GM23338 (cell line): ENCODE measurements at regions not wholly inside any gene's neighbourhood (a gene's known extent, or its start where the extent isn't known, plus 50 kb on each side); places are given as distances from the start of the nearest gene placed in this dataset.

Experiments
- ATAC-seq: fragments of 200-7000 bp; cut with Tn5 transposase; 3 replicates; pipeline ENCODE4 v1.9.1; 2020
- DNase-seq: peaks from one replicate; pipeline ENCODE4 v3.0.0-alpha.2; 2015; ENCODE audit warnings: low spot score
- H2AFZ ChIP-seq: fragments of 200-600 bp; sonication (generic); 2 replicates; pipeline ENCODE4 v1.8.0; 2016; ENCODE audit warnings: antibody characterized with exemption, mild to moderate bottlenecking, moderate library complexity
- H3F3A ChIP-seq: fragments of 200-600 bp; sonication (generic); replicated peaks from 2 replicates; pipeline ENCODE4 v1.8.0; 2017; ENCODE audit warnings: antibody characterized with exemption, mixed run types, low read depth
- H3K27ac ChIP-seq: fragments of 200-600 bp; sonication (generic); 2 replicates; pipeline ENCODE4 v1.6.1; 2016; ENCODE audit warnings: low read depth
- H3K27me3 ChIP-seq: fragments of 200-600 bp; sonication (generic); 2 replicates; pipeline ENCODE4 v1.8.0; 2016; ENCODE audit warnings: mild to moderate bottlenecking, mixed run types, moderate library complexity; ENCODE audit not compliant: insufficient read depth
- H3K36me3 ChIP-seq: fragments of 200-600 bp; sonication (generic); 2 replicates; pipeline ENCODE4 v1.8.0; 2016; ENCODE audit warnings: mild to moderate bottlenecking; ENCODE audit not compliant: insufficient read depth
- H3K4me1 ChIP-seq: fragments of 200-600 bp; sonication (generic); 2 replicates; pipeline ENCODE4 v1.8.0; 2016; ENCODE audit warnings: mild to moderate bottlenecking, moderate library complexity; ENCODE audit not compliant: insufficient read depth
- H3K4me2 ChIP-seq: fragments of 200-600 bp; sonication (generic); 2 replicates; pipeline ENCODE4 v1.7.1; 2017; ENCODE audit warnings: mixed run types
- H3K4me3 ChIP-seq: fragments of 200-600 bp; sonication (generic); 2 replicates; pipeline ENCODE4 v1.6.1; 2016; ENCODE audit warnings: mixed run types
- H3K79me2 ChIP-seq: fragments of 200-600 bp; sonication (generic); replicated peaks from 2 replicates; pipeline ENCODE4 v1.8.0; 2017; ENCODE audit warnings: mild to moderate bottlenecking; ENCODE audit not compliant: insufficient read depth
- H3K9me2 ChIP-seq: fragments of 200-600 bp; sonication (generic); 2 replicates; pipeline ENCODE4 v1.8.0; 2017; ENCODE audit not compliant: insufficient read depth
- H4K20me1 ChIP-seq: fragments of 200-600 bp; sonication (generic); replicated peaks from 2 replicates; pipeline ENCODE4 v1.8.0; 2017; ENCODE audit warnings: mild to moderate bottlenecking; ENCODE audit not compliant: insufficient read depth
- H3K27ac Mint-ChIP-seq: 2 replicates; pipeline ENCODE4 v1.8.0; 2020; ENCODE audit warnings: inconsistent platforms, mild to moderate bottlenecking, moderate library complexity, mixed read lengths
- H3K27me3 Mint-ChIP-seq: 3 replicates; pipeline ENCODE4 v1.8.0; 2022; ENCODE audit warnings: low read depth, mild to moderate bottlenecking, moderate library complexity, mixed read lengths, inconsistent platforms; ENCODE audit not compliant: insufficient read depth, poor library complexity
- H3K36me3 Mint-ChIP-seq: 3 replicates; pipeline ENCODE4 v1.8.0; 2021; ENCODE audit warnings: low read depth, mild to moderate bottlenecking, inconsistent platforms, moderate library complexity, mixed read lengths
- H3K4me1 Mint-ChIP-seq: 3 replicates; pipeline ENCODE4 v1.8.0; 2020; ENCODE audit warnings: mild to moderate bottlenecking, inconsistent platforms, mixed read lengths
- H3K4me3 Mint-ChIP-seq: 3 replicates; pipeline ENCODE4 v1.8.0; 2021; ENCODE audit warnings: moderate library complexity, mild to moderate bottlenecking, inconsistent platforms, mixed read lengths
- H3K9me3 Mint-ChIP-seq: 3 replicates; pipeline ENCODE4 v1.8.0; 2020; ENCODE audit warnings: moderate library complexity, mild to moderate bottlenecking, inconsistent platforms, mixed read lengths
- CTCF ChIP-seq, 2 experiments: fragments of 200-600 bp in 1 of 2; sonication (generic) in 1 of 2; conservative IDR thresholded peaks; 2 replicates each; pipeline versions ENCODE4 v1.5.1 to v1.6.1; 2016 to 2017; ENCODE audit warnings: antibody characterized with exemption in 2 of 2, low read depth in 2 of 2, mild to moderate bottlenecking in 2 of 2, moderate library complexity in 1 of 2
- ETS1 ChIP-seq: IDR thresholded peaks from 2 replicates; pipeline ENCODE4 v1.6.1; 2016; ENCODE audit warnings: antibody characterized with exemption
- JUNB ChIP-seq: IDR thresholded peaks from one replicate; pipeline ENCODE4 v1.6.1; 2016; ENCODE audit warnings: antibody characterized with exemption; ENCODE audit not compliant: unreplicated experiment
- POLR2AphosphoS5 ChIP-seq: IDR thresholded peaks from 2 replicates; pipeline ENCODE4 v1.6.1; 2016; ENCODE audit warnings: antibody characterized with exemption, low read depth
- STAT1 ChIP-seq: IDR thresholded peaks from one replicate; pipeline ENCODE4 v1.6.1; 2016; ENCODE audit warnings: antibody characterized with exemption; ENCODE audit not compliant: unreplicated experiment
- ZNF462 ChIP-seq: fragments of 250-450 bp; sonication (Bioruptor Pico); IDR thresholded peaks from 2 replicates; pipeline ENCODE4 v1.5.0; 2020; ENCODE audit warnings: mild to moderate bottlenecking, moderate library complexity

GRCh38 chr12:113594967-113595366 is 123.3 kb upstream of the LHX5 start (continued):
- TF ChIP-seq ZNF462 (CRISPR knock-in tag) (no peak), STAT1 (no peak), JUNB (no peak), POLR2AphosphoS5 (no peak), CTCF (conservative IDR thresholded peaks at IDR 0.05; ENCODE audit: low read depth in 2 of 2) (no peak)

- Histone ChIP-seq H3K36me3 (no peaks in the 10 kb centered on the region), H3K4me1 (peaks cover 28% of the 10 kb centered on the region), H3K27me3 (peaks cover 21% of the 10 kb centered on the region), H3K79me2 (0 out of 2 replicates have a peak, but pooled peaks cover 2% of the 10 kb centered on the region), H3K27ac (no peak overlapping the region), H2AFZ (peak overlapping the region; percentile 89), H3K4me2 (peak overlapping the region; percentile 83), H4K20me1 (no peaks in the 10 kb centered on the region), H3K9me2 (peaks cover 11% of the 10 kb centered on the region), H3K4me3 (peak overlapping the region; percentile 62), H3F3A (peaks cover 5% of the 10 kb centered on the region; the same call in 1 of the 2 replicates)
- peak; percentile 71 for DNase-seq
- Mint-ChIP-seq H3K36me3 (no peaks in the 10 kb centered on the region), H3K9me3 (no peaks in the 10 kb centered on the region; the same call in 1 of the 3 replicates), H3K27ac (no peak overlapping the region), H3K27me3 (peaks cover 21% of the 10 kb centered on the region), H3K4me3 (peak overlapping the region; percentile 69), H3K4me1 (peaks cover 24% of the 10 kb centered on the region)
- TF ChIP-seq ETS1 (no peak), STAT1 (no peak), POLR2AphosphoS5 (peak; percentile 58)
- peak; percentile 44 for ATAC-seq
Observed at GRCh38 chr12:113591480-113591974, 119.9 kb upstream of the LHX5 start.
